CD4-positive, alpha-beta T cell (primary cell): ENCODE measurements at regions not wholly inside any gene's neighbourhood (a gene's known extent, or its start where the extent isn't known, plus 50 kb on each side); places are given as distances from the start of the nearest gene placed in this dataset.

Source experiments
- ATAC-seq: fragments of 200-7000 bp; cut with Tn5 transposase; one replicate; pipeline ENCODE4 v1.10.0; 2022; ENCODE audit warnings: mild to moderate bottlenecking; ENCODE audit not compliant: poor library complexity
- CTCF ChIA-PET: fragments of 350-600 bp; sonication (Branson Sonifier 250); formaldehyde crosslinking; loops from one replicate; lab custom pipeline; 2021; ENCODE audit warnings: antibody characterized with exemption, inconsistent platforms; lab: Charles Lee
- POLR2A ChIA-PET: fragments of 350-600 bp; sonication (Branson Sonifier 250); formaldehyde crosslinking; loops from one replicate; lab custom pipeline; 2021; ENCODE audit warnings: antibody characterized with exemption, inconsistent platforms; lab: Charles Lee
- DNase-seq, 14 experiments: peaks; one replicate each; pipeline ENCODE4 v3.0.0-alpha.2; 2013 to 2020; ENCODE audit warnings: mixed read lengths in 2 of 14
- H3K27ac ChIP-seq, 2 donors: one replicate each; pipeline versions ENCODE4 v1.5.1 to v1.7.0; 2013; ENCODE audit warnings: low read length in 2 of 2, low read depth in 1 of 2, mild to moderate bottlenecking in 1 of 2
- H3K27me3 ChIP-seq, 2 experiments: 1 replicate in 1 of 2; 2 replicates in 1 of 2; pipeline versions ENCODE4 v1.6.1 to v1.7.0; 2013; ENCODE audit warnings: low read length in 2 of 2, control low read depth in 1 of 2, mild to moderate bottlenecking in 1 of 2, moderate library complexity in 1 of 2; ENCODE audit not compliant: insufficient read depth in 2 of 2, control insufficient read depth in 1 of 2
- H3K36me3 ChIP-seq: one replicate; pipeline ENCODE4 v1.6.1; 2013; ENCODE audit warnings: low read length, control low read depth; ENCODE audit not compliant: insufficient read depth
- H3K4me1 ChIP-seq: one replicate; pipeline ENCODE4 v1.6.1; 2013; ENCODE audit warnings: low read length, control low read depth; ENCODE audit not compliant: insufficient read depth
- H3K4me3 ChIP-seq: one replicate; pipeline ENCODE4 v1.5.1; 2013; ENCODE audit warnings: mild to moderate bottlenecking, low read length, moderate library complexity
- H3K9me3 ChIP-seq, 2 experiments: 1 replicate in 1 of 2; 2 replicates in 1 of 2; pipeline versions ENCODE4 v1.6.1 to v1.7.0; 2013; ENCODE audit warnings: low read length in 2 of 2, mild to moderate bottlenecking in 2 of 2, control low read depth in 1 of 2, moderate library complexity in 1 of 2; ENCODE audit not compliant: control insufficient read depth in 1 of 2, insufficient read depth in 1 of 2
- H3K27ac Mint-ChIP-seq: one replicate; pipeline ENCODE4 v1.8.0; 2020; ENCODE audit warnings: mixed read lengths
- H3K27me3 Mint-ChIP-seq: one replicate; pipeline ENCODE4 v1.8.0; 2021; ENCODE audit warnings: mixed read lengths
- H3K36me3 Mint-ChIP-seq: one replicate; pipeline ENCODE4 v1.8.0; 2021; ENCODE audit warnings: low read depth, mixed read lengths
- H3K4me1 Mint-ChIP-seq: one replicate; pipeline ENCODE4 v1.8.0; 2021; ENCODE audit warnings: low read depth, mixed read lengths
- H3K4me3 Mint-ChIP-seq: one replicate; pipeline ENCODE4 v1.8.0; 2020; ENCODE audit warnings: mild to moderate bottlenecking, mixed read lengths
- H3K9me3 Mint-ChIP-seq: one replicate; pipeline ENCODE4 v1.8.0; 2020; ENCODE audit warnings: mixed read lengths
- CTCF ChIP-seq: fragments of 200-600 bp; IDR thresholded peaks from one replicate; pipeline ENCODE4 v1.8.0; 2022; ENCODE audit warnings: antibody characterized with exemption, mild to moderate bottlenecking
- intact Hi-C, 2 experiments: fragments of 100-400 bp; cut with DNase I in 1 of 2; cut with micrococcal nuclease in 1 of 2; formaldehyde crosslinking; loops; one replicate each; pipeline versions ENCODE4 v1.15.1 to v1.9.0; 2023 to 2025; cut with DNase I, micrococcal nuclease

- H3K36me3 Mint-ChIP-seq: no peaks in the 10 kb centered on the region
- no peak overlapping the region for H3K27ac ChIP-seq
- no peaks in the 10 kb centered on the region for H3K9me3 ChIP-seq
- ChIA-PET CTCF (no interaction called here), POLR2A (no interaction called here)
- no peak for ATAC-seq
- no peaks in the 10 kb centered on the region for H3K4me1 ChIP-seq
- H3K36me3 ChIP-seq: no peaks in the 10 kb centered on the region
- H3K27me3 ChIP-seq: no peaks in the 10 kb centered on the region
- H3K27me3 Mint-ChIP-seq: no peaks in the 10 kb centered on the region
- H3K4me3 ChIP-seq: no peak overlapping the region
- H3K9me3 Mint-ChIP-seq: no peaks in the 10 kb centered on the region
- H3K4me3 Mint-ChIP-seq: no peak overlapping the region
- no peak for DNase-seq
- H3K27ac Mint-ChIP-seq: no peak overlapping the region
- TF ChIP-seq CTCF: no peak
- intact Hi-C loops: no loop called here
- no peaks in the 10 kb centered on the region for H3K4me1 Mint-ChIP-seq
These were observed 366.1 kb upstream of the DAB1 start for GRCh38 chr1:57789936-57790335.

- no peaks in the 10 kb centered on the region for H3K27me3 Mint-ChIP-seq
- H3K4me1 ChIP-seq: no peaks in the 10 kb centered on the region
- no peak overlapping the region for H3K4me3 Mint-ChIP-seq
- DNase-seq (no peak), ATAC-seq (no peak)
- H3K27ac ChIP-seq: no peak overlapping the region
- no peak overlapping the region for H3K27ac Mint-ChIP-seq
- no peak for TF ChIP-seq CTCF
- H3K27me3 ChIP-seq: no peaks in the 10 kb centered on the region
- H3K9me3 ChIP-seq: no peaks in the 10 kb centered on the region
- no peaks in the 10 kb centered on the region for H3K9me3 Mint-ChIP-seq
- intact Hi-C loops: no loop called here
- no peak overlapping the region for H3K4me3 ChIP-seq
- H3K4me1 Mint-ChIP-seq: no peaks in the 10 kb centered on the region
- no peaks in the 10 kb centered on the region for H3K36me3 Mint-ChIP-seq
- no peaks in the 10 kb centered on the region for H3K36me3 ChIP-seq
- POLR2A ChIA-PET: interaction anchor here (1.2 kb wide), 1 partner anchor 30 kb away, joined by 3 read pairs; no protein-coding TSS in a partner anchor
- CTCF ChIA-PET: no interaction called here
These were observed 364.5 kb upstream of the DAB1 start for GRCh38 chr1:57788313-57788712.

- TF ChIP-seq CTCF: no peak
- POLR2A ChIA-PET: no interaction called here
- Histone ChIP-seq H3K4me3 (no peak overlapping the region), H3K9me3 (no peaks in the 10 kb centered on the region), H3K27ac (no peak overlapping the region), H3K36me3 (no peaks in the 10 kb centered on the region), H3K4me1 (no peaks in the 10 kb centered on the region), H3K27me3 (no peaks in the 10 kb centered on the region)
- H3K4me1 Mint-ChIP-seq: no peaks in the 10 kb centered on the region
- no peaks in the 10 kb centered on the region for H3K36me3 Mint-ChIP-seq
- intact Hi-C loops: no loop called here
- H3K4me3 Mint-ChIP-seq: no peak overlapping the region
- H3K9me3 Mint-ChIP-seq: no peaks in the 10 kb centered on the region
- DNase-seq: no peak
- no peak for ATAC-seq
- no peak overlapping the region for H3K27ac Mint-ChIP-seq
- CTCF ChIA-PET: no interaction called here
- H3K27me3 Mint-ChIP-seq: peaks cover 11% of the 10 kb centered on the region
These were observed 360.5 kb upstream of the DAB1 start for GRCh38 chr1:57784356-57784755.
